ENCODE measurements at regions not wholly inside any gene's neighbourhood (a gene's known extent, or its start where the extent isn't known, plus 50 kb on each side); places are given as distances from the start of the nearest gene placed in this dataset.

GRCh38 chr5:89302102-89302891 is 419.3 kb upstream of the MEF2C start:
- Histone ChIP-seq H3K4me2 (ENCODE audit: low read depth, low read length) (no peak overlapping the region), H4K91ac (ENCODE audit: insufficient read depth, low read depth, low read length) (no peak overlapping the region), H3K9me1 (ENCODE audit: insufficient read depth, low read length) (no peaks in the 10 kb centered on the region), H3K56ac (ENCODE audit: extremely low read depth, insufficient read depth, low read length) (no peak overlapping the region), H3K4me1 (ENCODE audit: control insufficient read depth, insufficient read depth, low read length) (no peaks in the 10 kb centered on the region), H3K36me3 (ENCODE audit: control insufficient read depth, insufficient read depth, low read length) (no peaks in the 10 kb centered on the region), H3K4me3 (ENCODE audit: insufficient read depth, low read depth, low read length) (no peak overlapping the region), H2AK5ac (ENCODE audit: low read depth, low read length) (no peak overlapping the region), H3K18ac (ENCODE audit: low read depth, low read length) (no peak overlapping the region), H2AFZ (replicated peaks; ENCODE audit: low read length, poor library complexity) (no peak overlapping the region), H3K23ac (ENCODE audit: low read depth, low read length) (no peak overlapping the region), H4K5ac (ENCODE audit: low read depth, low read length) (no peak overlapping the region), H2AK9ac (replicated peaks; ENCODE audit: low read depth, low read length, poor library complexity) (no peak overlapping the region), H3K27me3 (ENCODE audit: control insufficient read depth, insufficient read depth, low read length) (no peaks in the 10 kb centered on the region), H3K4ac (ENCODE audit: low read depth, low read length) (no peak overlapping the region), H2BK15ac (ENCODE audit: low read depth, low read length) (no peak overlapping the region), H4K20me1 (ENCODE audit: insufficient read depth, low read length) (no peaks in the 10 kb centered on the region), H3K79me1 (ENCODE audit: low read depth in 1 of 2, low read length in 2 of 2) (no peaks in the 10 kb centered on the region), H3K9me3 (ENCODE audit: control insufficient read depth, insufficient read depth, low read length) (no peaks in the 10 kb centered on the region), H2BK120ac (ENCODE audit: low read depth, low read length) (no peak overlapping the region), H2BK5ac (ENCODE audit: low read depth, low read length, poor library complexity, severe bottlenecking) (no peak overlapping the region), H3K9ac (ENCODE audit: low read depth, low read length) (no peak overlapping the region), H3K27ac (ENCODE audit: insufficient read depth, low read length) (no peak overlapping the region), H4K8ac (ENCODE audit: low read depth in 2 of 2, low read length in 2 of 2) (no peak overlapping the region), H3K14ac (replicated peaks; ENCODE audit: low read depth, low read length) (no peak overlapping the region), H2BK20ac (ENCODE audit: low read depth, low read length) (no peak overlapping the region)
- ATAC-seq (ENCODE audit: low read depth) (no peak), DNase-seq (no peak)
- CTCF ChIA-PET = no interaction called here
- BruUV-seq (replicated peaks) = no TSS peak
- dilution Hi-C loops (cut with HindIII; ENCODE audit: low sequenced_read_pairs, unreplicated experiment) (no loop called here), in situ Hi-C loops (cut with MboI; ENCODE audit: low sequenced_read_pairs) (no loop called here), intact Hi-C loops (cut with micrococcal nuclease) (no loop called here)
- POLR2A ChIA-PET (ENCODE audit: unreplicated experiment) = no interaction called here
- no peak for TF ChIP-seq BHLHE40 (IDR thresholded peaks at IDR 0.05; ENCODE audit: low read depth, low read length)
- TF ChIP-seq CTCF (conservative IDR thresholded peaks at IDR 0.05; ENCODE audit: low read depth, low read length) = no peak
- no peak for TF ChIP-seq RAD21 (IDR thresholded peaks at IDR 0.05; ENCODE audit: low read length)
- no peak for TF ChIP-seq MXI1 (IDR thresholded peaks at IDR 0.05; ENCODE audit: borderline replicate concordance, low read depth, low read length)
- TF ChIP-seq RCOR1 (IDR thresholded peaks at IDR 0.05; ENCODE audit: insufficient replicate concordance, low read length) = no peak
- no peak for TF ChIP-seq CHD1 (IDR thresholded peaks at IDR 0.05; ENCODE audit: low read depth, low read length)
- no peak for TF ChIP-seq RFX5 (IDR thresholded peaks at IDR 0.05; ENCODE audit: low read depth, low read length)
- TF ChIP-seq CEBPB (IDR thresholded peaks at IDR 0.05; ENCODE audit: low read depth, low read length) = no peak
- no peak for TF ChIP-seq USF2 (IDR thresholded peaks at IDR 0.05; ENCODE audit: low read depth, low read length)
- TF ChIP-seq MAZ (IDR thresholded peaks at IDR 0.05; ENCODE audit: borderline replicate concordance, low read depth, low read length) = no peak
- no peak for TF ChIP-seq MAFK (IDR thresholded peaks at IDR 0.05; ENCODE audit: low read depth, low read length)
- no peak for TF ChIP-seq NFE2L2 (IDR thresholded peaks at IDR 0.05; ENCODE audit: low read depth, low read length)
- TF ChIP-seq FOS (IDR thresholded peaks at IDR 0.05; ENCODE audit: low read depth, low read length) = no peak
- no peak for TF ChIP-seq SMC3 (IDR thresholded peaks at IDR 0.05; ENCODE audit: low read depth, low read length)
- TF ChIP-seq ELK1 (IDR thresholded peaks at IDR 0.05; ENCODE audit: borderline replicate concordance, low read depth, low read length) = no peak
- TF ChIP-seq POLR2A (IDR thresholded peaks at IDR 0.05; ENCODE audit: low read depth, low read length) = no peak
- no CpG with 5 or more reads among the region's 5 CpGs for WGBS, 2 experiments (ENCODE audit: extremely low coverage in 2 of 2, insufficient read length in 1 of 2)
